Body of pancreas (tissue), 4 donors: ENCODE measurements at regions not wholly inside any gene's neighbourhood (a gene's known extent, or its start where the extent isn't known, plus 50 kb on each side); places are given as distances from the start of the nearest gene placed in this dataset.

Experiments
- ATAC-seq: fragments of 150-250 bp; one replicate; pipeline ENCODE4 v1.9.1; 2016
- DNase-seq, 4 donors: peaks; one replicate each; pipeline ENCODE4 v3.0.0-alpha.2; 2019
- H3K27ac ChIP-seq, 4 donors: fragments of 200-600 bp; sonication (generic); 1 replicate in 3 of 4; 2 replicates in 1 of 4; pipeline versions ENCODE4 v1.5.1 to v1.6.1; 2016 to 2019; ENCODE audit warnings: mild to moderate bottlenecking in 1 of 4, mixed read lengths in 1 of 4, moderate library complexity in 1 of 4
- H3K27me3 ChIP-seq, 2 donors: fragments of 200-600 bp; sonication (generic); one replicate each; pipeline ENCODE4 v1.6.0; 2016; ENCODE audit warnings: mild to moderate bottlenecking in 1 of 2
- H3K36me3 ChIP-seq, 2 donors: fragments of 200-600 bp; sonication (generic); replicated peaks in 1 of 2; 2 replicates each; pipeline ENCODE4 v1.5.1; 2016; ENCODE audit warnings: low read depth in 2 of 2; ENCODE audit not compliant: insufficient read depth in 1 of 2
- H3K4me1 ChIP-seq: fragments of 200-600 bp; sonication (generic); one replicate; pipeline ENCODE4 v1.6.0; 2016
- H3K4me3 ChIP-seq, 2 donors: fragments of 200-600 bp; sonication (generic); 1 replicate in 1 of 2; 2 replicates in 1 of 2; pipeline ENCODE4 v1.5.1; 2016 to 2019
- H3K9me3 ChIP-seq, 3 donors: fragments of 200-600 bp; sonication (generic); 1 replicate in 2 of 3; 2 replicates in 1 of 3; pipeline ENCODE4 v1.5.1; 2016
- CTCF ChIP-seq, 7 experiments: fragments of 450-650 bp in 4 of 7; fragments of 200-600 bp in 3 of 7; sonication (generic) in 3 of 7; IDR thresholded peaks; one replicate each; pipeline ENCODE4 v1.5.1; 2016 to 2019; ENCODE audit warnings: antibody characterized with exemption in 7 of 7
- POLR2A ChIP-seq, 3 donors: fragments of 450-650 bp; IDR thresholded peaks; one replicate each; pipeline ENCODE4 v1.6.1; 2016; ENCODE audit warnings: antibody characterized with exemption in 3 of 3, mild to moderate bottlenecking in 2 of 3
- WGBS, 2 donors: methylation state at CpG; one replicate each; pipeline ENCODE4 v1.1.5; 2017; 5-methylcytosine and 5-hydroxymethylcytosine counted together
- intact Hi-C: fragments of 100-400 bp; cut with DNase I; formaldehyde crosslinking; loops from one replicate; pipeline ENCODE4 v1.15.1; 2023

GRCh38 chr1:217137210-217137881 is 414.1 kb upstream of the ESRRG start:
- DNase-seq (peak; percentile 20 to 50 (median 36)), ATAC-seq (peak; percentile 47)
- H3K9me3 ChIP-seq = no peaks in the 10 kb centered on the region
- H3K27ac ChIP-seq = peak overlapping the region; percentile 32 to 71 (median 66)
- no peaks in the 10 kb centered on the region for H3K36me3 ChIP-seq
- no peak overlapping the region for H3K4me3 ChIP-seq
- TF ChIP-seq CTCF (IDR thresholded peaks at IDR 0.05) = no peak
- peak; percentile 14 to 40 (median 36) for TF ChIP-seq POLR2A (IDR thresholded peaks at IDR 0.05)
- whole genome bisulfite sequencing, 2 donors = 13 to 28% methylated on average over 21 to 52 of the region's 53 CpGs
- intact Hi-C loops = no loop called here
- H3K4me1 ChIP-seq = peaks cover 27% of the 10 kb centered on the region
- H3K27me3 ChIP-seq = peaks cover 0 to 8% of the 10 kb centered on the region in 2 donors

- TF ChIP-seq CTCF (IDR thresholded peaks at IDR 0.05) (no peak), POLR2A (IDR thresholded peaks at IDR 0.05) (no peak)
- H3K27ac ChIP-seq = peak overlapping the region; percentile 32 to 71 (median 66)
- ATAC-seq (no peak), DNase-seq (no peak)
- 14 to 25% methylated on average over 11 of the region's 11 CpGs for WGBS, 2 donors
- peaks cover 0 to 8% of the 10 kb centered on the region in 2 donors for H3K27me3 ChIP-seq
- H3K4me1 ChIP-seq = peaks cover 27% of the 10 kb centered on the region
- no peaks in the 10 kb centered on the region for H3K36me3 ChIP-seq
- intact Hi-C loops = no loop called here
- H3K4me3 ChIP-seq = no peak overlapping the region
- H3K9me3 ChIP-seq = no peaks in the 10 kb centered on the region
Observed at GRCh38 chr1:217136895-217137205, 413.6 kb upstream of the ESRRG start.

GRCh38 chr1:217135987-217136894 is 413.0 kb upstream of the ESRRG start:
- Histone ChIP-seq H3K36me3 (no peaks in the 10 kb centered on the region), H3K27me3 (peaks cover 0 to 8% of the 10 kb centered on the region in 2 donors), H3K4me3 (no peak overlapping the region), H3K27ac (peak overlapping the region; percentile 32 to 71 (median 66)), H3K9me3 (no peaks in the 10 kb centered on the region), H3K4me1 (peaks cover 27% of the 10 kb centered on the region)
- ATAC-seq (no peak), DNase-seq (peak in 1 of 4 donors; percentile 20)
- TF ChIP-seq POLR2A (IDR thresholded peaks at IDR 0.05) (peak in 1 of 3 donors; percentile 7), CTCF (IDR thresholded peaks at IDR 0.05) (peak in 1 of 7 experiments; percentile 4)
- intact Hi-C loops = no loop called here
- WGBS, 2 donors = 18 to 21% methylated on average over 36 of the region's 36 CpGs

GRCh38 chr1:217135569-217135915 is 412.3 kb upstream of the ESRRG start:
- WGBS, 2 donors = 2% methylated on average over 29 to 32 of the region's 32 CpGs
- DNase-seq = peak in 2 of 4 donors; percentile 15 to 36
- ATAC-seq = peak; percentile 26
- Histone ChIP-seq H3K4me3 (peak overlapping the region in 1 of 2 donors; percentile 3), H3K27ac (peak overlapping the region; percentile 15 to 71 (median 66)), H3K4me1 (peaks cover 27% of the 10 kb centered on the region), H3K27me3 (peaks cover 0 to 8% of the 10 kb centered on the region in 2 donors), H3K36me3 (no peaks in the 10 kb centered on the region), H3K9me3 (no peaks in the 10 kb centered on the region)
- TF ChIP-seq POLR2A (IDR thresholded peaks at IDR 0.05) (no peak), CTCF (IDR thresholded peaks at IDR 0.05) (no peak)
- intact Hi-C loops = no loop called here
